Activated CD8-positive, alpha-beta memory T cell treated with anti-CD3 and anti-CD28 coated beads for 36 hours (primary cell): ENCODE measurements at regions not wholly inside any gene's neighbourhood (a gene's known extent, or its start where the extent isn't known, plus 50 kb on each side); places are given as distances from the start of the nearest gene placed in this dataset.

Experiments
- CTCF ChIA-PET: fragments of 350-600 bp; sonication (Branson Sonifier 250); formaldehyde crosslinking; loops from one replicate; lab custom pipeline; 2021; ENCODE audit warnings: antibody characterized with exemption; lab: Charles Lee
- POLR2A ChIA-PET: fragments of 350-600 bp; sonication (Branson Sonifier 250); formaldehyde crosslinking; loops from one replicate; lab custom pipeline; 2021; ENCODE audit warnings: antibody characterized with exemption; lab: Charles Lee

GRCh38 chr12:78797196-78797931 lies 67.2 kb upstream of the SYT1 start:
- CTCF ChIA-PET, result no interaction called here

DNA sequence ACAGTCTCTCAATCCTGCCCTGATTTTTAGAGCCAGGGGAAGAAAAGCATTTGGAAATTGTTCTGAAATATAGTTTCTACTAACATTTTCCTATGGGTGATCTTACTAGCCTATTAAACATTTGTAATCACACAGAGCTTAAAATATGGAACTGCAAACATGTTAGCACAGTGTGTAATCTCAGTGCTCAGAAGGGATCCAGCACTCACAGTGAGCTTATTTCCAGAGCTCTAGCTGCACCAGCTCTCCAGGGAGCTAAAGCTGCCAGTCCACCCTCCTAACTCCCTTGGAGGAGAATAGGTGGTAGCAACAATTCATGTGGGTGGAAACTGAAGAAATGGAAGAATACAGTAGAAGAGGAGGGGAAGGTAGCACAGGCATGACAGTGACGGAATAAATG lies 64.9 kb upstream of the SYT1 start:
- POLR2A ChIA-PET, result no interaction called here

More at GRCh38 chr12:78797196-78797931, 67.2 kb upstream of the SYT1 start:
- POLR2A ChIA-PET, result no interaction called here

GRCh38 chr12:78802593-78802992 lies 62.0 kb upstream of the SYT1 start:
- POLR2A ChIA-PET, result no interaction called here
- CTCF ChIA-PET, result no interaction called here

More for the DNA sequence above, 64.9 kb upstream of the SYT1 start:
- CTCF ChIA-PET, result no interaction called here

DNA sequence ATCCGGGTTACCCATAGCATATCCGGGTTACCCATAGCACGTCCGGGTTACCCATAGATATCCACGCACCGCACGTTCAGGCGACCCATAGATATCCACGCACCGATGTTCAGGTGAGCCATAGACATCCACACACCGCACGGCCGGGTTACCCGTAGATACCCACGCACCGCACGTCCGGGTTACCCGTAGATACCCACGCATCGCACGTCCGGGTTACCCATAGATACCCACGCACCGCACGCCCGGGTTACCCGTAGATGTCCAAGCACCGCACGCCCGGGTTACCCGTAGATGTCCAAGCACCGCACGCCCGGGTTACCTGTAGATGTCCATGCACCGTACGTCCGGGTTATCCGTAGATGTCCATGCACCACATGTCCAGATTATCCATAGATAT lies 60.3 kb upstream of the SYT1 start:
- POLR2A ChIA-PET, result no interaction called here
- CTCF ChIA-PET, result no interaction called here
